Breast epithelium (tissue), 3 donors: ENCODE measurements at regions not wholly inside any gene's neighbourhood (a gene's known extent, or its start where the extent isn't known, plus 50 kb on each side); places are given as distances from the start of the nearest gene placed in this dataset.

Experiments used
- CTCF ChIP-seq, 3 donors: fragments of 450-650 bp; IDR thresholded peaks; one replicate each; pipeline ENCODE4 v1.5.1; 2016 to 2017; ENCODE audit warnings: antibody characterized with exemption in 3 of 3, mild to moderate bottlenecking in 3 of 3, moderate library complexity in 3 of 3
- POLR2A ChIP-seq: fragments of 450-650 bp; IDR thresholded peaks from one replicate; pipeline ENCODE4 v1.6.1; 2016; ENCODE audit warnings: antibody characterized with exemption, mild to moderate bottlenecking, moderate library complexity
- POLR2AphosphoS5 ChIP-seq, 3 donors: sonication (generic); formaldehyde crosslinking; IDR thresholded peaks; one replicate each; pipeline ENCODE4 v1.6.1; 2017; ENCODE audit warnings: antibody characterized with exemption in 3 of 3

GRCh38 chr4:123929565-123929964, 533.0 kb downstream of the SPRY1 start:
- TF ChIP-seq CTCF (IDR thresholded peaks at IDR 0.05), result no peak
- TF ChIP-seq POLR2A, result no peak
- no peak for TF ChIP-seq POLR2AphosphoS5 (IDR thresholded peaks at IDR 0.05)
